ENCODE measurements at regions not wholly inside any gene's neighbourhood (a gene's known extent, or its start where the extent isn't known, plus 50 kb on each side); places are given as distances from the start of the nearest gene placed in this dataset.
A peak's percentile ranks its signal among the peaks of the same experiment; 100 is the strongest.
"Not testable (repeated sequence)": the region's sequence is repeated elsewhere in the genome, so short reads cannot be mapped to it uniquely, and the experiment has no call there.

GRCh38 chr2:75408771-75409170 lies 152.0 kb downstream of the EVA1A start:
- DNase-seq (ENCODE audit: insufficient read length, low spot score) (no peak), FAIRE-seq (no peak)
- TF ChIP-seq POLR2A (IDR thresholded peaks at IDR 0.05; ENCODE audit: low read depth, low read length), result no peak

GRCh38 chr2:75407038-75407530 lies 153.7 kb downstream of the EVA1A start:
- no peak for DNase-seq (ENCODE audit: insufficient read length, low spot score)
- no peak for TF ChIP-seq POLR2A (IDR thresholded peaks at IDR 0.05; ENCODE audit: low read depth, low read length)

GRCh38 chr2:75406131-75406581 lies 154.6 kb downstream of the EVA1A start:
- no peak for DNase-seq (ENCODE audit: insufficient read length, low spot score)
- TF ChIP-seq POLR2A (IDR thresholded peaks at IDR 0.05; ENCODE audit: low read depth, low read length), result no peak
- no peak for FAIRE-seq

More at GRCh38 chr2:75407038-75407530, 153.7 kb downstream of the EVA1A start:
- FAIRE-seq, result no peak

- DNase-seq (ENCODE audit: insufficient read length, low spot score) (no peak), FAIRE-seq (no peak)
- TF ChIP-seq POLR2A (IDR thresholded peaks at IDR 0.05; ENCODE audit: low read depth, low read length), result no peak
Observed at GRCh38 chr2:75405000-75405399, 155.7 kb downstream of the EVA1A start.

- no peak for TF ChIP-seq POLR2A (IDR thresholded peaks at IDR 0.05; ENCODE audit: low read depth, low read length)
Observed at GRCh38 chr2:75403991-75404428, 156.7 kb downstream of the EVA1A start.

GRCh38 chr2:75396314-75396713 lies 164.4 kb downstream of the EVA1A start:
- DNase-seq (ENCODE audit: insufficient read length, low spot score), result no peak
- FAIRE-seq, result no peak
- no peak for TF ChIP-seq POLR2A (IDR thresholded peaks at IDR 0.05; ENCODE audit: low read depth, low read length)

More at GRCh38 chr2:75403991-75404428, 156.7 kb downstream of the EVA1A start:
- peak; percentile 90 for FAIRE-seq
- peak; percentile 8 for DNase-seq (ENCODE audit: insufficient read length, low spot score)

- FAIRE-seq; DNase-seq (ENCODE audit: insufficient read length, low spot score): not testable (repeated sequence)
Observed at GRCh38 chr2:75394764-75395163, 166.0 kb downstream of the EVA1A start.

GRCh38 chr2:75390169-75390568 lies 170.6 kb downstream of the EVA1A start:
- TF ChIP-seq POLR2A (IDR thresholded peaks at IDR 0.05; ENCODE audit: low read depth, low read length), result no peak
- DNase-seq (ENCODE audit: insufficient read length, low spot score), result no peak
- FAIRE-seq, result no peak

- FAIRE-seq, result no peak
- TF ChIP-seq POLR2A (IDR thresholded peaks at IDR 0.05; ENCODE audit: low read depth, low read length), result no peak
- no peak for DNase-seq (ENCODE audit: insufficient read length, low spot score)
Observed at GRCh38 chr2:75389271-75389670, 171.5 kb downstream of the EVA1A start.

GRCh38 chr2:75381032-75381431 lies 179.7 kb downstream of the EVA1A start:
- FAIRE-seq, result no peak
- no peak for TF ChIP-seq POLR2A (IDR thresholded peaks at IDR 0.05; ENCODE audit: low read depth, low read length)
- DNase-seq (ENCODE audit: insufficient read length, low spot score), result no peak

GRCh38 chr2:75379476-75380210 lies 180.3 kb upstream of the TACR1 start:
- no peak for TF ChIP-seq POLR2A (IDR thresholded peaks at IDR 0.05; ENCODE audit: low read depth, low read length)
- FAIRE-seq (no peak), DNase-seq (ENCODE audit: insufficient read length, low spot score) (no peak)

- FAIRE-seq (no peak), DNase-seq (ENCODE audit: insufficient read length, low spot score) (peak; percentile 2)
- TF ChIP-seq POLR2A (IDR thresholded peaks at IDR 0.05; ENCODE audit: low read depth, low read length), result no peak
Observed at GRCh38 chr2:75375646-75376582, 176.6 kb upstream of the TACR1 start.

- DNase-seq (ENCODE audit: insufficient read length, low spot score); FAIRE-seq: not testable (repeated sequence)
Observed at GRCh38 chr2:75374414-75374957, 175.2 kb upstream of the TACR1 start.

- FAIRE-seq (no peak), DNase-seq (ENCODE audit: insufficient read length, low spot score) (no peak)
- TF ChIP-seq POLR2A (IDR thresholded peaks at IDR 0.05; ENCODE audit: low read depth, low read length), result no peak
Observed at GRCh38 chr2:75367401-75367800, 168.1 kb upstream of the TACR1 start.
